ENCODE measurements at regions not wholly inside any gene's neighbourhood (a gene's known extent, or its start where the extent isn't known, plus 50 kb on each side); places are given as distances from the start of the nearest gene placed in this dataset.
A peak's percentile ranks its signal among the peaks of the same experiment; 100 is the strongest.
"Not testable (repeated sequence)": the region's sequence is repeated elsewhere in the genome, so short reads cannot be mapped to it uniquely, and the experiment has no call there.

DNA sequence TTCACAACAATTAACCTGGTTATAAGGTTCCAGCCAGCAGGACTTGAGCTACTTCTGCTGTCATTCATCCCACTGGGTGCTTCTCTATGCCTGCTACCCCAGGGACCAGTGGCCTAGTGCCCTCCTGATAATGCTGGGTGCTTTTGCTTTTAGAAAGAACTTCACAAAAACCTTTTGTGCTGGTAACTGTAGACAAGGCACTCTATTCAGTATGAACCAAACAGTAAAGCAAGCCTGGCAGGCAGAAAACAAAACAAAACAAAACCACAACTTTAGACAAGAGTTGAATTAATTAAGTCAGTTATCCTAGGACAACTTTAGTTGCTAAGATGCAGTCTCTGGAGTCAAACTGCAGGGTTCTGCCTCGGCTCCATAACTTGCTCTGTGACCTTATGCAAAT lies 61.9 kb upstream of the ADGRL2 start:
- DNase-seq, result no peak
- in situ Hi-C loops (cut with HindIII; ENCODE audit: low pct_ligation_motif_present, low pct_unique_long_range_greater_than_20kb, low sequenced_read_pairs), result no loop called here

DNA sequence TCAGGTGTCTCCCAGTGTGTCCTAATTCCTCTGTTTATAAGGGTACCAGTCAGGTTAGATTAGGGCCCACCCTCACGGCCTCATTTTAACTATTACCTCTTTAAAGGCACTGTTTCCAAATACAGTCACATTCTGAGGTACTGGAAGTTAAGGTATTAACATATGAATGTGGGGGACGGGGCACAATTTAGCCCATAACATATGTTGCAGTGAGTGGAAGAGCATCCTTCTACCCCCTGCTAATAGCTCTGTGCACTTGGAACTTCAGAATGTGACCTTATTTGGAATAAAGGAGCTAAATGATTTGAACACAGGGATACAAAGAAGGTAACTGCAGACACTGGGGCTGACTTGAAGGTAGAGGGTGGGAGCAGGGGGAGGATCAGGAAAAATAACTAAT lies 67.3 kb upstream of the ADGRL2 start:
- no peak for DNase-seq
- in situ Hi-C loops (cut with HindIII; ENCODE audit: low pct_ligation_motif_present, low pct_unique_long_range_greater_than_20kb, low sequenced_read_pairs), result no loop called here

DNA sequence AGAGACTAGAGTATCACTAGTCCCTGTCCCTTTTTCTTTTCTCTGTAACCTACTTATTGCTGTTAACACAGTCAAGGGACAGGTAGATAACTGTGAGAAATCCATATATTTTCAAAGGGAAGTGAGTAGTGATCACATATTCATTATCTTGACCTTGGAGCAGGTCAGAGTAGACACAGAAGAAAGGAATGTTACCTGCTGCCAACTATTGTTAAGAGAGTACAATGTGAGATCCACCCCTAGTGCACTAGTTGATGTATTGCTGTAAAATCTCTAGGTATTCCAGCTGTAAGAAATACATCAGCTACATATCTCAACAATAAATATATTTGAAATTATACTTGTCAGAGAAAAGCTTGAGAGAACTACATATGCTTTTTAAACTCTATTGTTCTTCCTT lies 68.7 kb upstream of the ADGRL2 start:
- in situ Hi-C loops (cut with HindIII; ENCODE audit: low pct_ligation_motif_present, low pct_unique_long_range_greater_than_20kb, low sequenced_read_pairs), result no loop called here
- peak; percentile 31 for DNase-seq

DNA sequence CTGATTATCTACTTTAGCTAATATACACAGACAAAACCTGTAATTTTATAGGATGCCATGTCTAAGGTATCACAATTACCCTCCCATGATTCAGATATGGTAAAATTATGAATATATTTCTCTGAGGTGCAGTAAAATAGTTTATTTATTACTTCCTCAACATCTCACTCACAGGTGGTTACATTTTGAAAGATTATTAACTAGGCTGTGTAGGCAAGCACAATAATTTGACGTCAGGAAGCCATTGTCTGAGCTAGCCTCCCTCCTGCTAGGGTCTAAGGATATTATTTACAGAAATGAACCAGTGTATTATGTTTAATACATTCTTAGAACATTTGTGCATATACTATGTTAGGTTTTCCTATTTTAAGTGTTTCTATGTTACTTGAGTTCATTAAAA lies 69.9 kb upstream of the ADGRL2 start:
- in situ Hi-C loops (cut with HindIII; ENCODE audit: low pct_ligation_motif_present, low pct_unique_long_range_greater_than_20kb, low sequenced_read_pairs), result no loop called here

DNA sequence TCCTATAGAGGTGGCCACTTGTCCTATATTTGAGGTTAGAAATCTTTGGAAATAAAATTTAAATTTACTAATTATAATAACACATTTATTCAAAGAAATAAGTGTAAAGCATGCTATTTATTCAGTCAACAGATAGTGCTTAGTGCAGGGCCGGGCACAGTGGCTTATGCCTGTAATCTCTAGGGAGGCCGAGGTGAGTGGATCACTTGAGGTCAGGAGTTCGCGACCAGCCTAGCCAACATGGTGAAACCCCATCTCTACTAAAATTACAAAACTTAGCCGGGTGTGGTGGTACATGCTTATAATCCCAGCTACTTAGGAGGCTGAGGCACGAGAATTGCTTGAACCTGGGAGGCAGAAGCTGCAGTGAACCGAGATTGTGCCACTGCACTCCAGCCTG lies 70.4 kb upstream of the ADGRL2 start:
- in situ Hi-C loops (cut with HindIII; ENCODE audit: low pct_ligation_motif_present, low pct_unique_long_range_greater_than_20kb, low sequenced_read_pairs), result not testable (repeated sequence)

More for the DNA sequence above, 69.9 kb upstream of the ADGRL2 start:
- DNase-seq, result peak; percentile 5

DNA sequence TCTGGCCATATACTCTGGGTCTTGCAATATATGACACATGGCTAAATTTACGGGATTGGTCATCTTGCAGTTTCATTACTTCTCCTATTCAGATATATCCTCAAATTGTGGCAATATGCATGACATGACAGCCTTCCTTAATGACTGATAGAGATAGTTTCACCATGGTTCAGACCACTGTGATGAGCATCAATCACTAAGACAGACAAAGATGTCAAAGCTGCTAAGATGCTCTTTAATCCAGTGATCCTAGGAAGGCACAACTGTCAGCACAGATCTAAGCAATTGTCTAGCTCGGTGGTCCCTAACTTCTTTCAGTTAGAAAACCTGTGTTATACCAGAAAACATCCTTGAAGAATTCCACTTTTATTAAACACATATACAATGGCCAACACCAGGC lies 70.9 kb upstream of the ADGRL2 start:
- DNase-seq, result no peak
- in situ Hi-C loops (cut with HindIII; ENCODE audit: low pct_ligation_motif_present, low pct_unique_long_range_greater_than_20kb, low sequenced_read_pairs), result no loop called here

More for the DNA sequence above, 70.4 kb upstream of the ADGRL2 start:
- not testable (repeated sequence) for DNase-seq

DNA sequence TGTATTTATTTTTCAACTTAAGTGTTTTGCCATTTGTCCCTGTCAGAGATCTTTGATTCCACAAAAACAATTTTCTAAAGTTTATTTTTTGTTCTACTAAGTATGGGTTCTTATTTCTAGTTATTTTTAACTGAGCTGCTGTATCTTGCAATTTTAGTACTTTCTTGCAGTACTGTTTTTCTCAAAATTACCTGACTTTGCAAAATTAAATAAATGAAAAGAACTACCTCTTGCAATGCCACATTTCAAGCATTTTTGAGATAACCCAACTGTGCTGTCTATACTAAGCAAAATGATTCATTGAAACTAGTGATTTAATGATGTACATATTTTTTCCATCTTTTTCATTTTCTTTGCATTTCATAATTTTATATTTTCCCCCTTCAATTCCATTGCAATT lies 71.5 kb upstream of the ADGRL2 start:
- no peak for DNase-seq
- in situ Hi-C loops (cut with HindIII; ENCODE audit: low pct_ligation_motif_present, low pct_unique_long_range_greater_than_20kb, low sequenced_read_pairs), result no loop called here

DNA sequence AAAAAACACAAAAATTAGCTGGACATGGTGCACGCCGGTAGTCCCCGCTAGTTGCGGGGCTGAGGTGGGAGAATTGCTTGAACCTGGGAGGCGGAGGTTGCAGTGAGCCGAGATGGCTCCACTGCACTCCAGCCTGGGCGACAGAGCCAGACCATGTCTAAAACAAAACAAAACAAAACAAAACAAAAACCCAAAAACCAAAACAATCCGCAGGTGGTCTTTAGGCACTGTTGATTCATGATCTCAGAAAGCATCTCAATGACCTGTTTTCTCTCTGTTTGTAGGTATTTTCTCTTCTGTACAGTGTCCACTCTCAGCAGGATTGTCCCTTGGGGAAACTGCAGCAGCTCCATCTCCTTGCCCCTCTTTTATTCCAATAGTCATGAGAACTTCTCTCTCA lies 74.9 kb upstream of the ADGRL2 start:
- in situ Hi-C loops (cut with HindIII; ENCODE audit: low pct_ligation_motif_present, low pct_unique_long_range_greater_than_20kb, low sequenced_read_pairs), result no loop called here
- DNase-seq, result no peak

DNA sequence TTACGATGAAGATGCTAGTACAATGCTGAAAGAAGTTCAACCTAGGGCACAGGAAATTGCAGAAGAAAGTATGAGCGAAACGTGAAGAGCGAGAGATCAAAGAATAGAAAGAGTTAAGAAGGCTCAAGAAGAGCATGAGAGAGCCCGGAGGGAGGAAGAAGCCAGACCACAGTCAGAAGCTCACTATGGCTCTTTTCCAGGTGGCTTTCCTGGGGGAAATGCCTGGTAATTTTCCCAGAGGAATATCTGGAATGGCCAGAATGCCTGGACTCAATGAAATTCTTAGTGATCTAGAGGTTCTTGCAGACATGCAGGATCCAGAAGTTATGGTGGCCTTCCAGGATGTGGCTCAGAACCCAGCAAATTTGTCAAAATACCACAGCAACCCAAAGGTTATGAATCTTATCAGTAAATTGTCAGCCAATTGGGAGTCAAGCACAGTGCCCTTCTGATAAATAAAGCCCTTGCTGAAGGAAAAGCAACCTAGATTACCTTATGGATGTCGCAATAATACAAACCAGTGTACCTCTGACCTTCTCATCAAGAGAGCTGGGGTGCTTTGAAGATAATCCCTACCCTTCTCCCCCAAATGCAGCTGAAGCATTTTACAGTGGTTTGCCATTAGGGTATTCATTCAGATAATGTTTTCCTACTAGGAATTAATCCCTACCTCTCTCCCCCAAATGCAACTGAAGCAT lies 78.0 kb upstream of the ADGRL2 start:
- in situ Hi-C loops (cut with HindIII; ENCODE audit: low pct_ligation_motif_present, low pct_unique_long_range_greater_than_20kb, low sequenced_read_pairs); DNase-seq: not testable (repeated sequence)

DNA sequence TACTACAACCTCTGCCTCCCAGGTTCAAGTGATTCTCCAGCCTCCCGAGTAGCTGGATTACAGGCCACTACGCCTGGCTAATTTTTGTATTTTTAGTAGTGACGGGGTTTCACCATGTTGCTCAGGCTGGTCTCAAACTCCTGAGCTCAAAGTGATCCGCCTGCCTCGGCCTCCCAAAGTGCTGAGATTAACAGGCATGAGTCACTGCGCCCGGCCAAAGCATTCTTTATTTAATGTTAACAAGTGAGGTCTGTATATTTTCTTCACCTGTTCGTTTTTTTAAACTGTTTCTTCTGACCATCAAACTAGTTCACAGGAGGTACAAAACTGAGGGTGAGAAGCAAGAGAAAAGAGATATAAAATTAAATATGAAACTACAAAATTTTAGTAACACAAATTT lies 80.5 kb upstream of the ADGRL2 start:
- DNase-seq; in situ Hi-C loops (cut with HindIII; ENCODE audit: low pct_ligation_motif_present, low pct_unique_long_range_greater_than_20kb, low sequenced_read_pairs): not testable (repeated sequence)

DNA sequence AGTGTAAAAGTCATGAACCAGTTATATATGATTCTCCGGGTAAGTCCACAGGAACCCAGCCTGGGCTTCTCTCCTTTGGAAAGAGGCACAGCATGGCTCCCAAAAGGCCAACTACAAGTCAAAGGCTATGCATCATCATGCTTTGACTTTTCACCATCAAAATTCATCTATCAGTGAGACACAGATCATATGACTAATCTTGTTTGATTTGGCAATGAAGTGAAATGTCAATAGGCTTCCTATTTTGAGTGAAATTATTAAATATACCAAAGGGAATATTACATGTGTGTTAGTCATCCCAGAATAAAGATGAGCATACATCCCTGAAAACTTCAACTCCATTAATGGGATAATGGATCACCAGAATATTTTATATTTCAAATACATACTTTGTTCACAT lies 83.5 kb upstream of the ADGRL2 start:
- no peak for DNase-seq
- in situ Hi-C loops (cut with HindIII; ENCODE audit: low pct_ligation_motif_present, low pct_unique_long_range_greater_than_20kb, low sequenced_read_pairs), result no loop called here

DNA sequence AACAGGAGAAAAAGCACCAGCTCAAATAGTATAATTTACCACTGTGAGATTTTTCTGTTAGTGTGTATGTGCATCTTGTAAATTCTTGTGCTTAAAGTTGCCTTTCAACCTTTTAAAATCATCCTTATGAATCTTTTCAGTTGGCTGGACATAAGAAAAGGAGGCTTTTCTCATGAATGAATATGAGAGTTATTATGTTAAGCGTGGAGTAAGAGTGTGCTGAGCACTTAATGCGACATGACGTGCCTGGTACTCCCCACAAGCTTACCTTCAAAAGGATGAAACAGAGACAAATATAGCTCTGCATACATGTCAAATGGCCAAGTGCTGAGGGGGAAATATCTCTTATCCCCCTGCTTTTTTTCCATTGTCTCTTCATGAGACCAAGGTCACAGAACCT lies 85.3 kb upstream of the ADGRL2 start:
- in situ Hi-C loops (cut with HindIII; ENCODE audit: low pct_ligation_motif_present, low pct_unique_long_range_greater_than_20kb, low sequenced_read_pairs), result no loop called here
- no peak for DNase-seq

DNA sequence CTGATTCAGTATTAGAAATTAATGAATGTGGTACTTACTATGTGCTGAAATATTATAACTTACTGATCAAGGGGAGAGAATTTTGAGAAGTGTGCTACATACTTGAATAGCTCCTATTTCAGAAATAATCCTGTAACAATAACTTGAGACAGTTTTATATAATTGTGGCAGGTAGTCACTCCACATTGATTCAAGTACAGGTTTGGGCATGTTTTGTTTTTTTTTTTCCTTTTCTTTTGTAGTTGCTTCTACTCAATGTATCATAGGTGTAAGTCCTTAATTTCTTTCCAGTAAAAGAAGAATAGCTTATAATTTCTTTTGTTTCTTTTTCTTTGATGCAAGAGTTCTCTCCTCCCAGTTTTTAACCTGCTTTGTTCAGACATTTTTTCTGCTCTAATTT lies 86.1 kb upstream of the ADGRL2 start:
- DNase-seq, result no peak
- in situ Hi-C loops (cut with HindIII; ENCODE audit: low pct_ligation_motif_present, low pct_unique_long_range_greater_than_20kb, low sequenced_read_pairs), result no loop called here

DNA sequence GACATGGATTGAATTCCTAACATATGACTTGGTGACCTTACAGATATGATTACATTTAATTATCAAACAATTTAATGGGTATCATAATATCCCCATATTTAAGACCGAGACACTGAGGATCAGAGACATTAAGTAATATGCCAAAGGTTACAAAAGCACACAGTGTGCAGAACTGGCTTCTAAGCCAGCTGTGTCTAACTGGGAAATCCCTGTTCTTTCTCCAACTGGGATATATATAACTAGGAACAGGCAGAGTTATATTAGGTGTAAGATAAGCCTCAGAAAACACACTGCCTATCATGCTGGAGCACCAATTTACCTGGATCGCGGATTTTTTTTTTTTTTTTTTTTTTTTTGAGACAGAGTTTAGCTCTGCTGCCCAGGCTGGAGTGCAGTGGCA lies 88.3 kb upstream of the ADGRL2 start:
- no peak for DNase-seq
- in situ Hi-C loops (cut with HindIII; ENCODE audit: low pct_ligation_motif_present, low pct_unique_long_range_greater_than_20kb, low sequenced_read_pairs), result no loop called here

DNA sequence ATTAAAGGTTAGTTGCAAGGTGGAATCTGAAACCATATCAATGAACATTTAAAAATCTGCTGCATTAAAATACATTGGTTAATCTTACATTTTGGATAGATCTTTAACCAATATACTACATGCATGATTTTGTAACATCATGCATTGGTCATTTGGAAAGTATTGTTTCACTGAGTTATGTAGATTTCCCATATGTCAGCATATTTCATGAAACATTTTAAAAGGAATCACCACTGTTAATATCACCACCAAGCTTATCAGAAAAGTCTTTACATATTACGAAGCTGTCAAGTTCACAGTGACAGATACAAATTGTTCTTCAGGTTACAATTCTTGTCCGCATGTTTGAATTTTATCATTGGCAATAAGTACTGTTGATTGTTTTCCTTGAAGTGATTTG lies 89.9 kb upstream of the ADGRL2 start:
- in situ Hi-C loops (cut with HindIII; ENCODE audit: low pct_ligation_motif_present, low pct_unique_long_range_greater_than_20kb, low sequenced_read_pairs), result no loop called here
- no peak for DNase-seq

DNA sequence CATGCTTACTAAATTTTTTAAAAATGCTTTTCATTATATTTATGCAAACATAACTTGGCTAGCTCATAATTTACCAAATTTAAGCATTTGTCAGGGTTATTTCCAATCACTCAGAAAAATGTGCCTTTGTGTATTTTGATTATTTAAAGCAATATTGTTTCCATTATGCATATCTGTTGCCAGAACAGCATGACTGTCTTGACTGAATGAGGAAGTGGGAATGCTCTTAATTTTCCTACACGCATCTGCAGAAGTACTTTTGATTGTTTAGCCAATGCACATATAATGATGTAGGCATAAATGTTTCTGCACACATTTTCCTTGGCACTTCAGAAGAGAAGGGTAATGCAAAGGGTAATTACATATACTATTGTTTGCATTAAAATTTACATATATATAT lies 92.5 kb upstream of the ADGRL2 start:
- in situ Hi-C loops (cut with HindIII; ENCODE audit: low pct_ligation_motif_present, low pct_unique_long_range_greater_than_20kb, low sequenced_read_pairs), result no loop called here
- no peak for DNase-seq

DNA sequence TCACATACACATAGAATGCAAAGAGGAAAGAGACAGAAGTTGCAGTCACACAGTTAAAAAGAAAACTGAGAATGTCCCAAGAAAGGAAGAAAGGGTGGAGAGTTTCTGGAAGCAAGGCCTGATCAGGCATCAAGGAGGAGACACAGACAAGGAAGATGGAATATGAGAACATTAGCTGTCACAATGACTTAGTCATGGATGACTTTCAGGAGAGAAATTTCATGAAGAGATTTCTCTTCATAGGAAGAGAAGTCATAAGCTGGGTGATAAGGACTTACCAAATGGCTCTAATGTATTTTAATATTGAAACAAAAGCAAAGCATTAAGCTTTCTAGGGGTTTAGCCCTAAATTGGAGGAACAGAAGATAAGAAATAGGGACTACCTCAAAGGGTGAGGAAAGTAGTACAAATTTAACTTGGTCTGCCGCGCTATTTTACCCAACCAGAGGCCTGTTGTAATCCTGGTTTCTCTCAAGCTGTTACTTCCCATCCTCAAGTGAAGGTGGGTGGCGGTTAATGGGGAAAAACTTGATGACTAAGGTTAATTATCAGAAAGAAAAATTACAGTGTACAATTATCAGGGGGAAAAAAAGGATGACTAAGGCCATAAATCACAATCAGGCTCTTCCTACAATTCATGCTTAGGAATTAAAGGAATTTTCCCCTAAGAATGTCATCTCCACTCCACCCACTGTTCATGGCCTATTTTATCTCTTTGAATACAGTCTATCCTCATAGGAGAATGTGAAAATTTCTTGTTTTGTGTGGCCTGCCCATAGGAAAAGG lies 93.9 kb upstream of the ADGRL2 start:
- in situ Hi-C loops (cut with HindIII; ENCODE audit: low pct_ligation_motif_present, low pct_unique_long_range_greater_than_20kb, low sequenced_read_pairs), result no loop called here
- no peak for DNase-seq

DNA sequence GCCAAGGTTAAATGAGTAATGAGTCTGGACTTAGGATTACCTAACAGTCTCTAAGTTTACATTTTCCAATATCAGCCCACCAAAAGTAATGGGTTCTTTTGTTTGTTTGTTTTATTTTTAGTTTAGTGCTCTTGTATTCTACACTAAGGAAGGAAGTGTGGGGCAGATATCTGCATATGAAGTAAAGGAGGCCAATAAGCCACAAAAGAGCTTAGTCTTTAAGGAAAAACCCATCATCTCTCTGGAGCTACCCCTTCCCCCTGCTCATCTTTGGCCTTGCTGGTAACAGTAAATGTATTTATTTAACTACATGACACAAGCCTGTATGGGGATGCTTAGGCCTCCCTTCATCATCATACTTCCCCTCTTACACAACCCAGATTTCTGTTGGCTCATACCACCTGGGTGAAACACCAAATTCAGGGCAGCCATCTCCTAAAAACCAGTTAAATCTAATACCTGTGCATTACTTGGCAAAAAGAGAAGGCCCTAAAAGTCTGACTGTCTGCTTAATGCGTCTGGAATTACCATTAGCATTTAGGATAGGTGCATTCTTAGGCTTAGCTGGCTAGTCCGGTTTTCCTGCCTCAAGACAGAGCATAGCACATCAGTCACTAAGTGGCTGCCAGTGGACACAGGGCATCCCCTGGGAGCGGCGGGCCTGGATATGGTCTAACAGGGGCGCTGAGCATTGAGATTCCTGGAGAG lies 96.8 kb upstream of the ADGRL2 start:
- no peak for DNase-seq
- in situ Hi-C loops (cut with HindIII; ENCODE audit: low pct_ligation_motif_present, low pct_unique_long_range_greater_than_20kb, low sequenced_read_pairs), result no loop called here

DNA sequence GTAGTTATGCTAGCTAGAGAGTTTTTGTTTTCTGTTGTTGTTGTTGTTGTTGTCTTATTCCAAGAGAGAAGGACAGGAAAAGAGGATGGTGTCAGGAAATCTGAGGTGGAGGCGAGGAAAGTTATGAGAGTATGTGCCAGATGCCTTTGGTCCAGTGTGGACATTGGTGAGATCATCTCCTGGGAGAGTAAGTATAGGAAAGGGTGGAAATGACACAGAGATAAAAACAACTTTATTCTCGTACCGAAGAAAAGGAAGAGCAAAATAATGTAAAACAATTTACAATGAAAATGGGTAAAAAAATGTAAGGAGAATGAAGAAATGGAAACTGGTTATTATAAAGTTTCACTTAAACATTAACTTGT lies 97.4 kb upstream of the ADGRL2 start:
- in situ Hi-C loops (cut with HindIII; ENCODE audit: low pct_ligation_motif_present, low pct_unique_long_range_greater_than_20kb, low sequenced_read_pairs), result no loop called here
- DNase-seq, result no peak

DNA sequence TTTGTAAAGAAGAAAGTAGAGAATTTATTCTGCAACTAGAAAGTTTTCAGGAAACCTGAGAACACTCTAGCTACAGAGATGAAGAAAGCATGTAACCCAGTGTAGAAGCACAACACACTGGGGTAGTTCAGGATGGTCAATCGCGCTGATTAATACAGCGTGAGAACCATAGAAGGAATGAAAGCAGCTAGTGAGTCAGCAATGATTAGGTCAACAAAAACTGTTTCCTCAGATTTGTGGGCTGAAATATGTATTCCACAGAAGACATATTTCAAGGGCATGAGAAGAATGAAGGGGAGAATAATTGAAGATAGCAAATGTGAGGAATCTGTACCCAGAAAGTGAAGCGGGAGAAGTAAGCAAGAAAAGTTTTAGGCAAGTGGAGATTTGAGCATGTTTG lies 97.8 kb upstream of the ADGRL2 start:
- in situ Hi-C loops (cut with HindIII; ENCODE audit: low pct_ligation_motif_present, low pct_unique_long_range_greater_than_20kb, low sequenced_read_pairs), result no loop called here
- DNase-seq, result no peak
